ENCODE measurements at regions not wholly inside any gene's neighbourhood (a gene's known extent, or its start where the extent isn't known, plus 50 kb on each side); places are given as distances from the start of the nearest gene placed in this dataset.

- no peaks in the 10 kb centered on the region for H3K4me1 ChIP-seq (ENCODE audit: insufficient read depth, low read length, poor library complexity, severe bottlenecking)
- no peak overlapping the region for H3K4me2 ChIP-seq (ENCODE audit: low read depth, low read length, poor library complexity, severe bottlenecking)
- TF ChIP-seq EZH2phosphoT487 (IDR thresholded peaks at IDR 0.05; ENCODE audit: borderline replicate concordance) (no peak), CTCF (conservative IDR thresholded peaks at IDR 0.05; ENCODE audit: low read length) (no peak)
- H3K9me3 ChIP-seq (ENCODE audit: insufficient read depth, low read depth, low read length) = no peaks in the 10 kb centered on the region
- H3F3A ChIP-seq (ENCODE audit: low read depth) = no peaks in the 10 kb centered on the region
- H3K9me2 ChIP-seq (replicated peaks; ENCODE audit: low read depth, low read length) = no peaks in the 10 kb centered on the region
- no peaks in the 10 kb centered on the region for H3K27me3 ChIP-seq (ENCODE audit: insufficient read depth, low read length, poor library complexity, severe bottlenecking)
- H3K79me2 ChIP-seq (ENCODE audit: insufficient read depth, low read length) = no peaks in the 10 kb centered on the region
- H4K20me1 ChIP-seq (ENCODE audit: insufficient read depth, low read length, poor library complexity, severe bottlenecking) = no peaks in the 10 kb centered on the region
- H3K4me3 ChIP-seq (ENCODE audit: low read length, poor library complexity, severe bottlenecking) = no peak overlapping the region
- H3K9ac ChIP-seq (ENCODE audit: low read depth, low read length, poor library complexity, severe bottlenecking) = no peak overlapping the region
- H2AFZ ChIP-seq (ENCODE audit: low read length) = no peak overlapping the region
- H3K36me3 ChIP-seq (ENCODE audit: insufficient read depth, low read length) = no peaks in the 10 kb centered on the region
These were observed 231.3 kb upstream of the RBBP8 start for GRCh38 chr18:22701795-22702194.

DNA sequence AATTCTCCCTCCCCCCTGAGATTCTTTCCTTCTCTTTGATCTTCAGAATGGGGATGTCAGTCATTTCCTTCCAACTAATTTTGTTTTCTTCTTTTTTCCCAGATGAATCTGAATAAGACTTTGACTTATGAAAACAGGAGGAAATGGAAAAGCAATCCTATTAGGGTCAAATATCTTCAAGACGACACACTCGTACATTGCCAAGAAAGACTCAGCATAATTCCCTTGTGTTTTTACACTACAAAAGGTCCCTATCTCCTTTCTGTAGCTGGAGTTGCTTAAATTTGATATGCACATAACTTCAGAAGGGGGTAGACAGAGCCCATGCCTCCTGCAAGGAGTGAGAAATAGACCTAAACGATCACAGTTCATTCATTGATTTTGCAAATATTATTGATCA lies 230.3 kb upstream of the RBBP8 start:
- Histone ChIP-seq H3K79me2 (ENCODE audit: insufficient read depth, low read length) (no peaks in the 10 kb centered on the region), H3K27me3 (ENCODE audit: insufficient read depth, low read length, poor library complexity, severe bottlenecking) (no peaks in the 10 kb centered on the region), H3K9ac (ENCODE audit: low read depth, low read length, poor library complexity, severe bottlenecking) (no peak overlapping the region), H3K9me3 (ENCODE audit: insufficient read depth, low read depth, low read length) (no peaks in the 10 kb centered on the region), H3K4me2 (ENCODE audit: low read depth, low read length, poor library complexity, severe bottlenecking) (no peak overlapping the region), H3K4me1 (ENCODE audit: insufficient read depth, low read length, poor library complexity, severe bottlenecking) (no peaks in the 10 kb centered on the region), H3F3A (ENCODE audit: low read depth) (no peaks in the 10 kb centered on the region), H4K20me1 (ENCODE audit: insufficient read depth, low read length, poor library complexity, severe bottlenecking) (no peaks in the 10 kb centered on the region), H2AFZ (ENCODE audit: low read length) (no peak overlapping the region), H3K36me3 (ENCODE audit: insufficient read depth, low read length) (no peaks in the 10 kb centered on the region), H3K4me3 (ENCODE audit: low read length, poor library complexity, severe bottlenecking) (no peak overlapping the region), H3K9me2 (replicated peaks; ENCODE audit: low read depth, low read length) (no peaks in the 10 kb centered on the region)
- TF ChIP-seq EZH2phosphoT487 (IDR thresholded peaks at IDR 0.05; ENCODE audit: borderline replicate concordance) = no peak
- TF ChIP-seq CTCF (conservative IDR thresholded peaks at IDR 0.05; ENCODE audit: low read length) = no peak

DNA sequence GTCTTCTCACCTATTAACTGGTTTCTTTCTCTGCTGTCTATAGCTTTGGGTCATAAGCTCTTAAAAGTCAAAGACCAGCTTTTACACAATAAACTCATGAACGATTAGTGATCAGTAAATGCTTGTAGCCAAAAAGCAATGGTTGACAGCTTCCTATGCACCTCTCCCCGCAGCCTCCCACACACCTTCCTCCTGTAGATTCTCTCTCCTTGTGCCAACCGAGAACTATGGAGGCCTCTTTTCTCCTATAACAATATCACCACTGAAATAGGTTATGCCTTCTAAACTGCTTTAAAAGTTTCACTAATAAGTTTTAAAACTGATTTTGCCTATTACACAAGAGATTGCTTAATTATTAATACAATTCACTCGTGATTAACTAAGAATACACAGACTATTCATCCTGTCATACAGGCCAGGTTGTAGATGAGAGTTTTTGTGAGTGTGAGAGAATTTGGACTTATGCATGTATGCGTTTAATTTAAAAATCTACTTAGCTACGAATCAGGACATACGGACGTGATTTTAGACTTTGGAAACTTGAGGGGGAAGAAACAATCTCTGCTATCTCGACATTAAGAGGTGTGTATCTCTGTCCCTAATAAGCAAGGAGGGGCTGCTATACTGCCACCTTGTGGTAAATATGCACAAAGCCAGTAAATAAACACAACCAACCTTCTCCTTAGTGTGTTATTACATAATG lies 229.1 kb upstream of the RBBP8 start:
- H3K79me2 ChIP-seq (ENCODE audit: insufficient read depth, low read length) = no peaks in the 10 kb centered on the region
- H3K4me1 ChIP-seq (ENCODE audit: insufficient read depth, low read length, poor library complexity, severe bottlenecking) = no peaks in the 10 kb centered on the region
- no peaks in the 10 kb centered on the region for H3K27me3 ChIP-seq (ENCODE audit: insufficient read depth, low read length, poor library complexity, severe bottlenecking)
- no peak overlapping the region for H3K4me3 ChIP-seq (ENCODE audit: low read length, poor library complexity, severe bottlenecking)
- H2AFZ ChIP-seq (ENCODE audit: low read length) = no peak overlapping the region
- H3K9me3 ChIP-seq (ENCODE audit: insufficient read depth, low read depth, low read length) = no peaks in the 10 kb centered on the region
- no peak overlapping the region for H3K9ac ChIP-seq (ENCODE audit: low read depth, low read length, poor library complexity, severe bottlenecking)
- H4K20me1 ChIP-seq (ENCODE audit: insufficient read depth, low read length, poor library complexity, severe bottlenecking) = no peaks in the 10 kb centered on the region
- H3K36me3 ChIP-seq (ENCODE audit: insufficient read depth, low read length) = no peaks in the 10 kb centered on the region
- TF ChIP-seq CTCF (conservative IDR thresholded peaks at IDR 0.05; ENCODE audit: low read length) (peak; percentile 90), EZH2phosphoT487 (IDR thresholded peaks at IDR 0.05; ENCODE audit: borderline replicate concordance) (no peak)
- H3F3A ChIP-seq (ENCODE audit: low read depth) = no peaks in the 10 kb centered on the region
- no peak overlapping the region for H3K4me2 ChIP-seq (ENCODE audit: low read depth, low read length, poor library complexity, severe bottlenecking)
- no peaks in the 10 kb centered on the region for H3K9me2 ChIP-seq (replicated peaks; ENCODE audit: low read depth, low read length)
